H9 (cell line): ENCODE measurements at regions not wholly inside any gene's neighbourhood (a gene's known extent, or its start where the extent isn't known, plus 50 kb on each side); places are given as distances from the start of the nearest gene placed in this dataset.

Source experiments
- DNase-seq: peaks from one replicate; pipeline ENCODE4 v3.0.0-alpha.2; 2017
- H2AFZ ChIP-seq: one replicate; pipeline ENCODE4 v1.6.1; 2013; ENCODE audit warnings: mild to moderate bottlenecking, low read length, control low read depth, moderate library complexity
- H2AK5ac ChIP-seq: 2 replicates; pipeline ENCODE4 v1.6.1; 2013; ENCODE audit warnings: low read length, control low read depth, mixed read lengths; ENCODE audit not compliant: insufficient read length
- H2BK120ac ChIP-seq: one replicate; pipeline ENCODE4 v1.6.1; 2013; ENCODE audit warnings: low read depth, mild to moderate bottlenecking, low read length, control low read depth, inconsistent platforms; ENCODE audit not compliant: poor library complexity, severe bottlenecking
- H2BK12ac ChIP-seq: 2 replicates; pipeline ENCODE4 v1.6.1; 2013; ENCODE audit warnings: low read length, control low read depth, mixed read lengths, low read depth; ENCODE audit not compliant: insufficient read length
- H2BK15ac ChIP-seq: 2 replicates; pipeline ENCODE4 v1.6.1; 2013; ENCODE audit warnings: low read depth, low read length, control low read depth
- H2BK20ac ChIP-seq: one replicate; pipeline ENCODE4 v1.6.1; 2013; ENCODE audit warnings: low read depth, mild to moderate bottlenecking, low read length, control low read depth, inconsistent platforms; ENCODE audit not compliant: poor library complexity, severe bottlenecking
- H2BK5ac ChIP-seq: 2 replicates; pipeline ENCODE4 v1.6.1; 2013; ENCODE audit warnings: low read length, control low read depth, mixed read lengths; ENCODE audit not compliant: insufficient read length
- H3K14ac ChIP-seq: 2 replicates; pipeline ENCODE4 v1.6.1; 2013; ENCODE audit warnings: low read length, control low read depth; ENCODE audit not compliant: insufficient read depth
- H3K18ac ChIP-seq: 2 replicates; pipeline ENCODE4 v1.6.1; 2013; ENCODE audit warnings: low read depth, mild to moderate bottlenecking, mixed read lengths, low read length, control low read depth; ENCODE audit not compliant: insufficient read length
- H3K23ac ChIP-seq: 2 replicates; pipeline ENCODE4 v1.6.1; 2013; ENCODE audit warnings: low read length, control low read depth, mixed read lengths, low read depth; ENCODE audit not compliant: insufficient read length
- H3K23me2 ChIP-seq: 2 replicates; pipeline ENCODE4 v1.6.1; 2013; ENCODE audit warnings: low read depth, mild to moderate bottlenecking, mixed read lengths, low read length, control low read depth; ENCODE audit not compliant: insufficient read length, poor library complexity, severe bottlenecking
- H3K27ac ChIP-seq: 2 replicates; pipeline ENCODE4 v1.5.1; 2013; ENCODE audit warnings: low read length, control low read depth, mixed read lengths, low read depth; ENCODE audit not compliant: insufficient read length
- H3K27me3 ChIP-seq: 2 replicates; pipeline ENCODE4 v1.6.1; 2013; ENCODE audit warnings: low read length, control low read depth, inconsistent platforms; ENCODE audit not compliant: insufficient read depth
- H3K4ac ChIP-seq: 2 replicates; pipeline ENCODE4 v1.6.1; 2013; ENCODE audit warnings: low read depth, mild to moderate bottlenecking, control low read depth, inconsistent platforms, low read length, moderate library complexity
- H3K4me1 ChIP-seq: 2 replicates; pipeline ENCODE4 v1.6.1; 2013; ENCODE audit warnings: low read length, control low read depth, inconsistent platforms; ENCODE audit not compliant: insufficient read depth
- H3K4me2 ChIP-seq: 2 replicates; pipeline ENCODE4 v1.6.1; 2013; ENCODE audit warnings: low read length, control low read depth, mixed read lengths; ENCODE audit not compliant: insufficient read length, insufficient read depth
- H3K56ac ChIP-seq: 2 replicates; pipeline ENCODE4 v1.6.1; 2013; ENCODE audit warnings: low read depth, mild to moderate bottlenecking, mixed read lengths, low read length, control low read depth; ENCODE audit not compliant: insufficient read length
- H3K79me1 ChIP-seq: 2 replicates; pipeline ENCODE4 v1.6.1; 2013; ENCODE audit warnings: low read depth, mild to moderate bottlenecking, moderate library complexity, low read length, control low read depth, inconsistent platforms; ENCODE audit not compliant: insufficient read depth, poor library complexity, severe bottlenecking
- H3K79me2 ChIP-seq: 2 replicates; pipeline ENCODE4 v1.6.1; 2013; ENCODE audit warnings: low read length, control low read depth, inconsistent platforms; ENCODE audit not compliant: insufficient read depth
- H3K9ac ChIP-seq: 2 replicates; pipeline ENCODE4 v1.6.1; 2013; ENCODE audit warnings: low read length, control low read depth, mixed read lengths; ENCODE audit not compliant: insufficient read length; ENCODE audit errors: extremely low read depth
- H3K9me3 ChIP-seq: one replicate; pipeline ENCODE4 v1.6.1; 2013; ENCODE audit warnings: low read depth, low read length, inconsistent platforms; ENCODE audit not compliant: control insufficient read depth
- H3T11ph ChIP-seq: one replicate; pipeline ENCODE4 v1.6.1; 2013; ENCODE audit warnings: mild to moderate bottlenecking, low read length, control low read depth, inconsistent platforms
- H4K20me1 ChIP-seq: one replicate; pipeline ENCODE4 v1.6.1; 2013; ENCODE audit not compliant: control insufficient read depth, insufficient read length, insufficient read depth
- H4K5ac ChIP-seq: 2 replicates; pipeline ENCODE4 v1.6.1; 2013; ENCODE audit warnings: low read depth, mild to moderate bottlenecking, mixed read lengths, low read length, control low read depth; ENCODE audit not compliant: insufficient read length
- H4K8ac ChIP-seq: replicated peaks from 2 replicates; pipeline ENCODE4 v1.6.1; 2013; ENCODE audit warnings: low read length, control low read depth, mixed read lengths, low read depth; ENCODE audit not compliant: insufficient read length
- H4K91ac ChIP-seq: 2 replicates; pipeline ENCODE4 v1.6.1; 2013; ENCODE audit warnings: low read depth, mild to moderate bottlenecking, moderate library complexity, mixed read lengths, low read length, control low read depth; ENCODE audit not compliant: insufficient read length
- H3K27ac Mint-ChIP-seq, 3 experiments: 2 replicates in 2 of 3; 3 replicates in 1 of 3; pipeline ENCODE4 v1.8.0; 2020 to 2021; ENCODE audit warnings: mixed read lengths in 3 of 3, mild to moderate bottlenecking in 1 of 3, moderate library complexity in 1 of 3
- H3K27me3 Mint-ChIP-seq: 2 replicates; pipeline ENCODE4 v1.8.0; 2021; ENCODE audit warnings: low read depth, mild to moderate bottlenecking, moderate library complexity, mixed read lengths
- H3K36me3 Mint-ChIP-seq, 3 experiments: 2 replicates in 2 of 3; 3 replicates in 1 of 3; pipeline ENCODE4 v1.8.0; 2020 to 2021; ENCODE audit warnings: low read depth in 3 of 3, mixed read lengths in 3 of 3; ENCODE audit not compliant: insufficient read depth in 1 of 3
- H3K4me1 Mint-ChIP-seq, 2 experiments: 2 replicates each; pipeline ENCODE4 v1.8.0; 2020; ENCODE audit warnings: mixed read lengths in 2 of 2
- H3K4me3 Mint-ChIP-seq, 2 experiments: 2 replicates in 1 of 2; 3 replicates in 1 of 2; pipeline ENCODE4 v1.8.0; 2020 to 2021; ENCODE audit warnings: mild to moderate bottlenecking in 2 of 2, mixed read lengths in 2 of 2, moderate library complexity in 1 of 2
- H3K9me3 Mint-ChIP-seq, 2 experiments: 2 replicates in 1 of 2; 3 replicates in 1 of 2; pipeline ENCODE4 v1.8.0; 2020; ENCODE audit warnings: mild to moderate bottlenecking in 2 of 2, mixed read lengths in 2 of 2, moderate library complexity in 1 of 2
- CTCF ChIP-seq: fragments of 200-600 bp; sonication (generic); conservative IDR thresholded peaks from 3 replicates; pipeline ENCODE4 v1.8.0; 2021; ENCODE audit warnings: antibody characterized with exemption, mild to moderate bottlenecking
- WGBS: extraction: QIAGEN DNeasy Blood & Tissue Kit; methylation state at CpG from one replicate; pipeline ENCODE4 v1.1.7; 2013; ENCODE audit warnings: missing lambda C conversion rate, low lambda C conversion rate, mixed read lengths; ENCODE audit not compliant: insufficient read length; ENCODE audit errors: extremely low coverage; 5-methylcytosine and 5-hydroxymethylcytosine counted together

- WGBS, result no CpG with 5 or more reads among the region's 4 CpGs
Measured at GRCh38 chr5:91839721-91840120, 456.6 kb upstream of the ARRDC3 start.

More at GRCh38 chr5:91839721-91840120, 456.6 kb upstream of the ARRDC3 start:
- DNase-seq, result no peak
- no peak overlapping the region for H2BK12ac ChIP-seq
- Mint-ChIP-seq H3K9me3 (no peaks in the 10 kb centered on the region), H3K4me1 (peaks cover 22 to 23% of the 10 kb centered on the region in 2 experiments), H3K27ac (no peak overlapping the region), H3K36me3 (no peaks in the 10 kb centered on the region; a peak in 1 of 7 replicates), H3K27me3 (no peaks in the 10 kb centered on the region), H3K4me3 (no peak overlapping the region)
- H2BK120ac ChIP-seq, result no peak overlapping the region
- H3K9me3 ChIP-seq, result no peaks in the 10 kb centered on the region
- H4K8ac ChIP-seq, result no peak overlapping the region
- no peak overlapping the region for H3K4me2 ChIP-seq
- H4K20me1 ChIP-seq, result no peaks in the 10 kb centered on the region
- no peak overlapping the region for H4K91ac ChIP-seq
- no peak overlapping the region for H3K4ac ChIP-seq
- no peak overlapping the region for H3K14ac ChIP-seq
- no peaks in the 10 kb centered on the region for H3K23me2 ChIP-seq
- no peak overlapping the region for H2BK15ac ChIP-seq
- no peak overlapping the region for H2BK20ac ChIP-seq
- no peak overlapping the region for H2AFZ ChIP-seq
- H3K9ac ChIP-seq, result no peak overlapping the region
- peaks cover 3% of the 10 kb centered on the region; the same call in 1 of the 2 replicates for H3K4me1 ChIP-seq
- no peak overlapping the region for H3K56ac ChIP-seq
- H3K79me1 ChIP-seq, result no peaks in the 10 kb centered on the region
- H3T11ph ChIP-seq, result no peak overlapping the region
- H3K27me3 ChIP-seq, result no peaks in the 10 kb centered on the region
- H3K18ac ChIP-seq, result no peak overlapping the region
- TF ChIP-seq CTCF, result no peak
- no peaks in the 10 kb centered on the region for H3K79me2 ChIP-seq
- no peak overlapping the region for H2BK5ac ChIP-seq
- H3K27ac ChIP-seq, result no peak overlapping the region
- no peak overlapping the region for H4K5ac ChIP-seq
- H3K23ac ChIP-seq, result no peak overlapping the region
- no peak overlapping the region for H2AK5ac ChIP-seq
